Activated naive CD4-positive, alpha-beta T cell treated with anti-CD3 and anti-CD28 coated beads, Interleukin-2, amount 50 U/mL, for 16 hours (primary cell): ENCODE measurements at regions not wholly inside any gene's neighbourhood (a gene's known extent, or its start where the extent isn't known, plus 50 kb on each side); places are given as distances from the start of the nearest gene placed in this dataset.
"Not testable (repeated sequence)": the region's sequence is repeated elsewhere in the genome, so short reads cannot be mapped to it uniquely, and the experiment has no call there.

Source experiments
- DNase-seq: peaks from one replicate; pipeline ENCODE4 v3.0.0-alpha.2; 2020

DNA sequence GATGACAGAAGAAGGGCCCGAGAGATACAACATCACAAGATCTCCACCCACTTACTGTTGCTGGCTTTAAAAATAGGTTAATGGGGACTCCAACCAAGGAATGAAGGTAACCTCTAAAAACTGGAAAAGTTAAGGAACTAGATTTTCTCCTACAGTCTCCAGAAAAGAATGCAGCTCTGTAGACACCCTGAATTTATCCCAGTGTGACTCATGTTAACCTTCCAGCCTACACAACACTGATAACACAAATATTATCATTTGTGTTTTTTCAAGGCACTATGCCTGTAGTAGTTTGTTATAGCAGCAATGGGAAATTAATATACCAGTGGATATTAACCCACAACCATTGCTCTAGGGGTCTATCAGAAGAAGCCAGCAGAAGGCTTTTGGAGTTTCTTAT lies 730.7 kb upstream of the ZP4 start:
- no peak for DNase-seq

- DNase-seq, result no peak
Observed at GRCh38 chr1:238619652-238620051, 728.9 kb upstream of the ZP4 start.

- DNase-seq, result no peak
Observed at GRCh38 chr1:238611406-238611805, 720.7 kb upstream of the ZP4 start.

GRCh38 chr1:238608144-238608543 lies 717.4 kb upstream of the ZP4 start:
- DNase-seq, result no peak

DNA sequence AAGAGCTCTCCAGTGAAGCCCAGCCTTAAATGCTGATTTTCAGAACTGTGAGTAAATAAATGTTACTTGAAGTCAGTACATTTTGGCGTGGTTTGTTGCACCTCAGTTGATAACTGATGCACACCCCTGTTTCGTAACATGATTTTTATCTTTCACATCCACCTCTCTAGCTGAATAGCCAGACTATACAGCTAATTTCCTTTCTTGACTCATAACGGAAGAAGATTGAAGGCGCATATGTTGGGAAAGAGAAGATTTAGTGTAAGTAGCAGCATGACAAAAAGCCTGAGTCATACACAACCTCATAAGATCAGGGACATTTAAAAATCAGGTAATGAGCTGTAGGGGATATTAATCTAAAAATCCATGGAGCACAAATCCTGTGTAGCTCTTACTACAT lies 716.2 kb upstream of the ZP4 start:
- no peak for DNase-seq

DNA sequence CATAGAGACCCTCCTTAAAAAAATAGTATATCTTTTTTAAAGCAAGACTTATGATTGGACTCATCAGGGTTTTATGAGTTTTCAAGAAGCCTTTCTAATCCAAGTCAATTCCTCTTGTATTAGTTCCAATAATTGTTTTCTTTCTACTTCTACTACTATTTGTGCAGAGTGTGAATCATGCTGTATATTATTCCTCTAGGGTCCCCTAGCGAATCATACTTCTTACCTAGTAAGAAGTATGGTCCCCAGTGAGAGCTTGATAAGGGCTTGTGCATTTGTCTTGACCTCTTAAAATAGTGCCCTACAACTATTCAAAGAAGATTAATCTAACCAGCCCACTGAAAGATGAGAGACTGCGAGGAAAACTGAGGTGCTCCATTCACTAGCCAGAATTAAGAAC lies 715.7 kb upstream of the ZP4 start:
- DNase-seq, result no peak

DNA sequence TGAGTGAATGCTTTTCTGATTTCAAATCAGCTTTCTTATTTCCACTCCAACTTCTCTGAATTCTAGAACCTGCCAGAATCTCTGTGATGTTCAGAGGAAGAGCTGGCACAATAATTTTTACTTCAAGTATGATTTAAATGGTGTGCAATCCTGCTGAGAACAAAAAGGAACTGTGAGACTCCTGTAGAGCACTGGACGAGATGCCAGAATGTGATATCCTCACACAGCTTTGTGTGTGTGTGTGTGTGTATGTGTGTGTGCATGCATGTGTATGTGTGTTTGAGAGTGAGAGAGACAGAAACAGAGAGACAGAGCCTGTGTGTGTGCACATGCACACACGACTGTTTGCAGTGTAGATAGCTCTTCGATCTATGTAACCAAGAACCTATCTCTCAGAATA lies 713.6 kb upstream of the ZP4 start:
- DNase-seq, result no peak

DNA sequence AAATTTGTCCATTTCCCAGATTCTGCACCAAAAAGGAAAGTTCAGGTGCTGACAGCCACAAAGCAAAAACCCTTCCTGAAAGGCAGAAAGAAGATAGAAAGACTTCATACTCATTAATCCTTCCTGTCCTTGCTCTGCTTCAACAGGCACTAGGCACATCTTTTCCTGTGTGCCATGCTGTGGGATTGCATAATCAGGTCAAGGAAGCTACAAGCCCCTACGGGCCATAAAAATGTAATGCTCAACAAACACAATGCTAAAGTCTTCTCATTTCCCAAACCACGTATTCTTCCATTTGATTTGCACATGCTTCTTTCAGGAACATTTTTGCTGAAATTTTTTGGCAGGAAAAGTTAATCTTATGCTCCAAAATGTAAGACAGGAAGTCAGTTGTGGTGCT lies 710.9 kb upstream of the ZP4 start:
- DNase-seq, result not testable (repeated sequence)

GRCh38 chr1:238596703-238597102 lies 706.0 kb upstream of the ZP4 start:
- DNase-seq, result no peak

DNA sequence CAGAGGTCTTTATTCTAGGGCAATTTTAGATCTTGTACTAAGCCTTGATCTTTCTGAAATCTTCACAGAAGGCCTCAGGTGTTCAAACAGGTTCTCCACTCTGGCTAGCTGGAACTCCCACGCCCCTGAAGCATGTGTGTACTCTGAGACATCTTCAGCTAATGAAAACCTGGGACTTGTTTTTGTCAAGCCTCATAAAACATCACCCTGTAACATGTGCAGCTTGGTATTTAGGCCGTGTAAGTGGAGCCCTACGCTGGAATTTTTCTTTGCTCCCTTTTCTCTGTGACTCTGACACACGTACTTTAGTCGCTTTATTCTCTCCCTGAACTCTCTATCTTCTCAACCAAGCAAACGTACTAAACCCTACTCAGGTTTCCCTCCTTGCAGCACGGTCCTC lies 701.9 kb upstream of the ZP4 start:
- no peak for DNase-seq

- no peak for DNase-seq
Observed at GRCh38 chr1:238589843-238590435, 699.2 kb upstream of the ZP4 start.

- DNase-seq, result no peak
Observed at GRCh38 chr1:238582816-238583215, 692.1 kb upstream of the ZP4 start.

- no peak for DNase-seq
Observed at GRCh38 chr1:238581332-238581731, 690.6 kb upstream of the ZP4 start.

- DNase-seq, result no peak
Observed at GRCh38 chr1:238568735-238569134, 678.0 kb upstream of the ZP4 start.

- DNase-seq, result no peak
Observed at GRCh38 chr1:238562341-238562740, 671.6 kb upstream of the ZP4 start.

- DNase-seq, result no peak
Observed at GRCh38 chr1:238558746-238559145, 668.0 kb upstream of the ZP4 start.

DNA sequence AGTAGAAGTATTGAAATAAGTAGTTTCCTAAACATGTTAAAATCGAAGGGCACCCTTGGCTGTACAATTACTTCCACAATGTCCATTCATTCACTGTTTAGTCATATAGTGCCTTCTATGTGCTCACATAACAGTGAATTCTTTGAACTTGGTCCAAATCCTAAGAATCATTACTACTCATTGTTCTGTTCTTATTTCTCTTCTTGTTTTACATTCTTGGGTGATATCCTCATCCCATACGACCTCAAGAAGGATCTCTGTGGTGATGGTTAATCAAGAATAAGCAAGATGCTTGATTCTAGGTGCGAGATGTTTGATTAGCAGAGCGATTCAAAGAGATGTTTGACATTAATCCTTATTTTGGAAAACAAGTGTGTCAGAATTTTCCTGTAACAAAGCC lies 667.4 kb upstream of the ZP4 start:
- DNase-seq, result no peak

DNA sequence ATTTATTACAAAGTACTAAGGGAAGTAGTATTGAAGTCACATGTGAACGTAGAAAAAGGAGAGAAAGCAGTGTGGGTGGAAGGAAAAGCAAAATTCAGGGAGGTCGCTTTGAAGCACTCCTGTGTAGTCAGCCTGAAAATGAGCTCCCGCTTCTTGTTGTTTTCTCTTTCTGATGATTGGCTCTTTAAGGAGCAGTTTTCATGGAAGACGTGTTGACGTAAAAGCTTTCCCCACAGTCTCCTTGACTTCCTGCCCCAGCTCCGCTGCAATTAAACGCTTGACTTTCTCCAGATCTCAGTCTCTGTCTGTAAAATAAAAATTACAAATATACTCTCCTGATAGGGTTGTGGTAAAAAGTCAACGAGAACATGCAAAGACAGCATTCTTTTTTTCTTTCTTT lies 661.5 kb upstream of the ZP4 start:
- no peak for DNase-seq

GRCh38 chr1:238549137-238549536 lies 658.4 kb upstream of the ZP4 start:
- DNase-seq, result no peak

GRCh38 chr1:238546118-238546517 lies 655.4 kb upstream of the ZP4 start:
- DNase-seq, result no peak

- DNase-seq, result no peak
Observed at GRCh38 chr1:238537641-238538040, 646.9 kb upstream of the ZP4 start.

GRCh38 chr1:238530209-238530851 lies 639.6 kb upstream of the ZP4 start:
- no peak for DNase-seq

GRCh38 chr1:238517711-238518110 lies 627.0 kb upstream of the ZP4 start:
- no peak for DNase-seq

DNA sequence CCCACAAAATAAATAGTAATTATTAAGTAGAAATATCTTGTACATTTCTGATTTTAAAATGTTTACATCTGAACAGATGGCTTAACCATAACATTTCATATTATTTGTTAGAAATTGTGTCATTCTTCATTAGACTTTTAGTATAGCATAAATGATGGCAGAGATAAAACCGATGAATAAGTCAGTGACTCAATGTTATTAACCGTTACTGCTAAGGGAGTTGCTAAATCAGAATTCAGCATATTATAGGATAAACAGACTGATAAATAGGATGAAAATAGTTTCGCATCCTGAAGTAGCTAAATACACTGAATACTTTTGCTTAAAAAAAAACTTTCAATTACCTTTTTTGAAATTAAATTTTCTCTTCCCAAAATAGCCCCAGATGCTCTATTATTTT lies 610.6 kb upstream of the ZP4 start:
- DNase-seq, result no peak

- no peak for DNase-seq
Observed at GRCh38 chr1:238499021-238499420, 608.3 kb upstream of the ZP4 start.
